GM23338 (cell line): ENCODE measurements at regions not wholly inside any gene's neighbourhood (a gene's known extent, or its start where the extent isn't known, plus 50 kb on each side); places are given as distances from the start of the nearest gene placed in this dataset.

Experiments
- ATAC-seq: fragments of 200-7000 bp; cut with Tn5 transposase; 3 replicates; pipeline ENCODE4 v1.9.1; 2020
- DNase-seq: peaks from one replicate; pipeline ENCODE4 v3.0.0-alpha.2; 2015; ENCODE audit warnings: low spot score
- H2AFZ ChIP-seq: fragments of 200-600 bp; sonication (generic); 2 replicates; pipeline ENCODE4 v1.8.0; 2016; ENCODE audit warnings: antibody characterized with exemption, mild to moderate bottlenecking, moderate library complexity
- H3F3A ChIP-seq: fragments of 200-600 bp; sonication (generic); replicated peaks from 2 replicates; pipeline ENCODE4 v1.8.0; 2017; ENCODE audit warnings: antibody characterized with exemption, mixed run types, low read depth
- H3K27ac ChIP-seq: fragments of 200-600 bp; sonication (generic); 2 replicates; pipeline ENCODE4 v1.6.1; 2016; ENCODE audit warnings: low read depth
- H3K27me3 ChIP-seq: fragments of 200-600 bp; sonication (generic); 2 replicates; pipeline ENCODE4 v1.8.0; 2016; ENCODE audit warnings: mild to moderate bottlenecking, mixed run types, moderate library complexity; ENCODE audit not compliant: insufficient read depth
- H3K36me3 ChIP-seq: fragments of 200-600 bp; sonication (generic); 2 replicates; pipeline ENCODE4 v1.8.0; 2016; ENCODE audit warnings: mild to moderate bottlenecking; ENCODE audit not compliant: insufficient read depth
- H3K4me1 ChIP-seq: fragments of 200-600 bp; sonication (generic); 2 replicates; pipeline ENCODE4 v1.8.0; 2016; ENCODE audit warnings: mild to moderate bottlenecking, moderate library complexity; ENCODE audit not compliant: insufficient read depth
- H3K4me2 ChIP-seq: fragments of 200-600 bp; sonication (generic); 2 replicates; pipeline ENCODE4 v1.7.1; 2017; ENCODE audit warnings: mixed run types
- H3K4me3 ChIP-seq: fragments of 200-600 bp; sonication (generic); 2 replicates; pipeline ENCODE4 v1.6.1; 2016; ENCODE audit warnings: mixed run types
- H3K79me2 ChIP-seq: fragments of 200-600 bp; sonication (generic); replicated peaks from 2 replicates; pipeline ENCODE4 v1.8.0; 2017; ENCODE audit warnings: mild to moderate bottlenecking; ENCODE audit not compliant: insufficient read depth
- H3K9me2 ChIP-seq: fragments of 200-600 bp; sonication (generic); 2 replicates; pipeline ENCODE4 v1.8.0; 2017; ENCODE audit not compliant: insufficient read depth
- H4K20me1 ChIP-seq: fragments of 200-600 bp; sonication (generic); replicated peaks from 2 replicates; pipeline ENCODE4 v1.8.0; 2017; ENCODE audit warnings: mild to moderate bottlenecking; ENCODE audit not compliant: insufficient read depth
- H3K27ac Mint-ChIP-seq: 2 replicates; pipeline ENCODE4 v1.8.0; 2020; ENCODE audit warnings: inconsistent platforms, mild to moderate bottlenecking, moderate library complexity, mixed read lengths
- H3K27me3 Mint-ChIP-seq: 3 replicates; pipeline ENCODE4 v1.8.0; 2022; ENCODE audit warnings: low read depth, mild to moderate bottlenecking, moderate library complexity, mixed read lengths, inconsistent platforms; ENCODE audit not compliant: insufficient read depth, poor library complexity
- H3K36me3 Mint-ChIP-seq: 3 replicates; pipeline ENCODE4 v1.8.0; 2021; ENCODE audit warnings: low read depth, mild to moderate bottlenecking, inconsistent platforms, moderate library complexity, mixed read lengths
- H3K4me1 Mint-ChIP-seq: 3 replicates; pipeline ENCODE4 v1.8.0; 2020; ENCODE audit warnings: mild to moderate bottlenecking, inconsistent platforms, mixed read lengths
- H3K4me3 Mint-ChIP-seq: 3 replicates; pipeline ENCODE4 v1.8.0; 2021; ENCODE audit warnings: moderate library complexity, mild to moderate bottlenecking, inconsistent platforms, mixed read lengths
- H3K9me3 Mint-ChIP-seq: 3 replicates; pipeline ENCODE4 v1.8.0; 2020; ENCODE audit warnings: moderate library complexity, mild to moderate bottlenecking, inconsistent platforms, mixed read lengths
- CREB1 ChIP-seq: fragments of 250-450 bp; sonication (Bioruptor Pico); IDR thresholded peaks from 2 replicates; pipeline ENCODE4 v1.5.0; 2020; ENCODE audit warnings: low read depth, mild to moderate bottlenecking, moderate library complexity
- CTCF ChIP-seq, 2 experiments: fragments of 200-600 bp in 1 of 2; sonication (generic) in 1 of 2; conservative IDR thresholded peaks; 2 replicates each; pipeline versions ENCODE4 v1.5.1 to v1.6.1; 2016 to 2017; ENCODE audit warnings: antibody characterized with exemption in 2 of 2, low read depth in 2 of 2, mild to moderate bottlenecking in 2 of 2, moderate library complexity in 1 of 2
- ETS1 ChIP-seq: IDR thresholded peaks from 2 replicates; pipeline ENCODE4 v1.6.1; 2016; ENCODE audit warnings: antibody characterized with exemption
- EZH2 ChIP-seq: fragments of 200-600 bp; sonication (generic); IDR thresholded peaks from one replicate; pipeline ENCODE4 v1.8.0; 2017; ENCODE audit warnings: antibody characterized with exemption, mild to moderate bottlenecking, low read depth; ENCODE audit not compliant: unreplicated experiment
- EZH2phosphoT487 ChIP-seq: fragments of 200-600 bp; sonication (generic); IDR thresholded peaks from one replicate; pipeline ENCODE4 v1.8.1; 2018; ENCODE audit warnings: antibody characterized with exemption; ENCODE audit not compliant: unreplicated experiment
- JUNB ChIP-seq: IDR thresholded peaks from one replicate; pipeline ENCODE4 v1.6.1; 2016; ENCODE audit warnings: antibody characterized with exemption; ENCODE audit not compliant: unreplicated experiment
- NANOG ChIP-seq: IDR thresholded peaks from 2 replicates; pipeline ENCODE4 v1.6.1; 2016; ENCODE audit warnings: antibody characterized with exemption, borderline replicate concordance
- POLR2AphosphoS5 ChIP-seq: IDR thresholded peaks from 2 replicates; pipeline ENCODE4 v1.6.1; 2016; ENCODE audit warnings: antibody characterized with exemption, low read depth
- REST ChIP-seq: IDR thresholded peaks from one replicate; pipeline ENCODE4 v1.6.1; 2018; ENCODE audit warnings: antibody characterized with exemption; ENCODE audit not compliant: unreplicated experiment
- STAT1 ChIP-seq: IDR thresholded peaks from one replicate; pipeline ENCODE4 v1.6.1; 2016; ENCODE audit warnings: antibody characterized with exemption; ENCODE audit not compliant: unreplicated experiment
- ZNF114 ChIP-seq: fragments of 250-450 bp; sonication (Bioruptor Pico); IDR thresholded peaks from 2 replicates; pipeline ENCODE4 v1.5.0; 2020; ENCODE audit warnings: mild to moderate bottlenecking, moderate library complexity
- ZNF331 ChIP-seq: fragments of 250-450 bp; sonication (Bioruptor Pico); IDR thresholded peaks from 2 replicates; pipeline ENCODE4 v1.5.0; 2020; ENCODE audit warnings: low read depth, mild to moderate bottlenecking, moderate library complexity
- ZNF462 ChIP-seq: fragments of 250-450 bp; sonication (Bioruptor Pico); IDR thresholded peaks from 2 replicates; pipeline ENCODE4 v1.5.0; 2020; ENCODE audit warnings: mild to moderate bottlenecking, moderate library complexity

GRCh38 chr3:5678844-5679243 lies 491.3 kb downstream of the EDEM1 start:
- no peak overlapping the region for H3K4me2 ChIP-seq
- TF ChIP-seq EZH2phosphoT487 (no peak), CREB1 (no peak), ETS1 (no peak), NANOG (no peak), POLR2AphosphoS5 (no peak), ZNF331 (CRISPR knock-in tag) (no peak), ZNF114 (no peak), STAT1 (no peak), JUNB (no peak), CTCF (conservative IDR thresholded peaks at IDR 0.05; ENCODE audit: low read depth in 2 of 2) (no peak), REST (no peak), EZH2 (no peak), ZNF462 (CRISPR knock-in tag) (no peak)
- no peak overlapping the region for H3K4me3 Mint-ChIP-seq
- H2AFZ ChIP-seq = no peak overlapping the region
- H3K27ac Mint-ChIP-seq = no peak overlapping the region
- H3K27me3 ChIP-seq = no peaks in the 10 kb centered on the region
- H3K36me3 ChIP-seq = peaks cover 9% of the 10 kb centered on the region; the same call in 1 of the 2 replicates
- peaks cover 87% of the 10 kb centered on the region for H3K9me3 Mint-ChIP-seq
- H3K4me1 ChIP-seq = no peaks in the 10 kb centered on the region
- no peak overlapping the region for H3K27ac ChIP-seq
- H3K9me2 ChIP-seq = no peaks in the 10 kb centered on the region
- DNase-seq (no peak), ATAC-seq (no peak)
- no peaks in the 10 kb centered on the region for H4K20me1 ChIP-seq
- no peaks in the 10 kb centered on the region for H3K4me1 Mint-ChIP-seq
- no peaks in the 10 kb centered on the region for H3K79me2 ChIP-seq
- no peaks in the 10 kb centered on the region for H3F3A ChIP-seq
- H3K4me3 ChIP-seq = no peak overlapping the region
- no peaks in the 10 kb centered on the region for H3K27me3 Mint-ChIP-seq
- no peaks in the 10 kb centered on the region; the same call in 2 of the 3 replicates for H3K36me3 Mint-ChIP-seq
